HCEC 1CT (cell line): ENCODE measurements at regions not wholly inside any gene's neighbourhood (a gene's known extent, or its start where the extent isn't known, plus 50 kb on each side); places are given as distances from the start of the nearest gene placed in this dataset.
"Not testable (repeated sequence)": the region's sequence is repeated elsewhere in the genome, so short reads cannot be mapped to it uniquely, and the experiment has no call there.

Source experiments
- DNase-seq: peaks from one replicate; pipeline ENCODE4 v3.0.0-alpha.2; 2017

GRCh38 chr21:15932726-15933125, 202.9 kb downstream of the USP25 start:
- DNase-seq: no peak

GRCh38 chr21:15935530-15935929, 205.7 kb downstream of the USP25 start:
- DNase-seq: no peak

- peak; percentile 38 for DNase-seq
Observed at GRCh38 chr21:15943009-15943666, 213.4 kb downstream of the USP25 start.

- no peak for DNase-seq
Observed at GRCh38 chr21:15947677-15948076, 217.9 kb downstream of the USP25 start.

GRCh38 chr21:15953551-15954116, 223.9 kb downstream of the USP25 start:
- DNase-seq: no peak

- no peak for DNase-seq
Observed at GRCh38 chr21:15964236-15964855, 234.6 kb downstream of the USP25 start.

- no peak for DNase-seq
Observed at GRCh38 chr21:15966231-15966630, 236.4 kb downstream of the USP25 start.

- DNase-seq: no peak
Observed at GRCh38 chr21:15966651-15967050, 236.9 kb downstream of the USP25 start.

GRCh38 chr21:15967661-15968060, 237.9 kb downstream of the USP25 start:
- peak; percentile 36 for DNase-seq

- DNase-seq: no peak
Observed at GRCh38 chr21:15968776-15969310, 239.1 kb downstream of the USP25 start.

GRCh38 chr21:15976807-15977206, 247.0 kb downstream of the USP25 start:
- peak; percentile 34 for DNase-seq

GRCh38 chr21:15978215-15978738, 248.5 kb downstream of the USP25 start:
- no peak for DNase-seq

- DNase-seq: not testable (repeated sequence)
Observed at GRCh38 chr21:15979493-15979892, 249.7 kb downstream of the USP25 start.

- DNase-seq: no peak
Observed at GRCh38 chr21:15986277-15986676, 256.5 kb downstream of the USP25 start.

GRCh38 chr21:15992171-15992570, 262.4 kb downstream of the USP25 start:
- DNase-seq: peak; percentile 85

- DNase-seq: no peak
Observed at GRCh38 chr21:15993951-15994350, 264.2 kb downstream of the USP25 start.

GRCh38 chr21:15999741-16000140, 270.0 kb downstream of the USP25 start:
- no peak for DNase-seq

- DNase-seq: peak; percentile 44
Observed at GRCh38 chr21:16002874-16003466, 273.2 kb downstream of the USP25 start.

GRCh38 chr21:16004086-16004485, 274.3 kb downstream of the USP25 start:
- no peak for DNase-seq

GRCh38 chr21:16004523-16004922, 274.7 kb downstream of the USP25 start:
- DNase-seq: no peak

GRCh38 chr21:16005996-16006395, 276.2 kb downstream of the USP25 start:
- no peak for DNase-seq

GRCh38 chr21:16007943-16008342, 278.2 kb downstream of the USP25 start:
- peak; percentile 15 for DNase-seq

- no peak for DNase-seq
Observed at GRCh38 chr21:16011719-16012118, 281.9 kb downstream of the USP25 start.

- DNase-seq: no peak
Observed at GRCh38 chr21:16013570-16013969, 283.8 kb downstream of the USP25 start.
